ENCODE measurements at regions not wholly inside any gene's neighbourhood (a gene's known extent, or its start where the extent isn't known, plus 50 kb on each side); places are given as distances from the start of the nearest gene placed in this dataset.

- no peak for TF ChIP-seq SIN3A (IDR thresholded peaks at IDR 0.05; ENCODE audit: low read depth)
- no peak for TF ChIP-seq FOSL1 (IDR thresholded peaks at IDR 0.05; ENCODE audit: low read depth)
- no peak for TF ChIP-seq ZFX (IDR thresholded peaks at IDR 0.05)
These were observed 61.7 kb downstream of the CCDC185 start (continued) for GRCh38 chr1:223454959-223455358.

GRCh38 chr1:223455470-223455869 lies 62.3 kb downstream of the CCDC185 start:
- intact Hi-C loops (cut with micrococcal nuclease), result no loop called here
- CTCF ChIA-PET, result no interaction called here

More at GRCh38 chr1:223455470-223455869, 62.3 kb downstream of the CCDC185 start:
- Histone ChIP-seq H3K27me3 (ENCODE audit: insufficient read depth, low read length) (no peaks in the 10 kb centered on the region), H3K4me2 (ENCODE audit: low read length) (no peak overlapping the region), H3K9ac (ENCODE audit: low read length) (no peak overlapping the region), H3K9me3 (ENCODE audit: control insufficient read depth in 1 of 2, insufficient read depth in 1 of 2, low read depth in 1 of 2, low read length in 2 of 2) (no peaks in the 10 kb centered on the region), H3K9me2 (ENCODE audit: insufficient read depth) (no peaks in the 10 kb centered on the region), H3K27ac (ENCODE audit: low read depth, low read length) (no peak overlapping the region), H2AFZ (ENCODE audit: low read depth, low read length, poor library complexity, severe bottlenecking) (no peak overlapping the region), H4K20me1 (ENCODE audit: insufficient read depth) (no peaks in the 10 kb centered on the region), H3K36me3 (ENCODE audit: control insufficient read depth in 1 of 2, insufficient read depth in 2 of 2, low read length in 2 of 2) (no peaks in the 10 kb centered on the region), H3K4me1 (ENCODE audit: control insufficient read depth in 1 of 2, insufficient read depth in 2 of 2, low read length in 2 of 2) (no peaks in the 10 kb centered on the region), H3K4me3 (replicated peaks in 1 of 2; ENCODE audit: low read depth in 1 of 2, low read length in 2 of 2) (no peak overlapping the region), H3K79me2 (ENCODE audit: insufficient read depth, low read length) (no peaks in the 10 kb centered on the region)
- DNase-seq (ENCODE audit: low read depth, low spot score), result no peak
- no TSS peak for BruUV-seq (replicated peaks)
- RAD21 ChIA-PET (ENCODE audit: low non-redundant PET in 1 of 2, low total read pairs in 2 of 2, uncharacterized antibody in 2 of 2, unreplicated experiment in 2 of 2), result no interaction called here
- no peak for TF ChIP-seq POLR2A (IDR thresholded peaks at IDR 0.05; ENCODE audit: borderline replicate concordance, extremely low read depth, insufficient read depth, insufficient read length)
- no peak for TF ChIP-seq ATF3 (IDR thresholded peaks at IDR 0.05)
- no peak for TF ChIP-seq CBX3 (IDR thresholded peaks at IDR 0.05; ENCODE audit: low read depth)
- TF ChIP-seq FOSL1 (IDR thresholded peaks at IDR 0.05; ENCODE audit: low read depth), result no peak
- no peak for TF ChIP-seq YY1 (IDR thresholded peaks at IDR 0.05; ENCODE audit: extremely low read depth, insufficient replicate concordance, low read depth, low read length)
- TF ChIP-seq SRF (IDR thresholded peaks at IDR 0.05; ENCODE audit: low read depth), result no peak
- TF ChIP-seq ELF1 (IDR thresholded peaks at IDR 0.05; ENCODE audit: borderline replicate concordance, low read depth), result no peak
- no peak for TF ChIP-seq ZNF274 (IDR thresholded peaks at IDR 0.05; ENCODE audit: low read depth, low read length)
- TF ChIP-seq ZFX (IDR thresholded peaks at IDR 0.05), result no peak
- no peak for TF ChIP-seq ZBTB33 (IDR thresholded peaks at IDR 0.05; ENCODE audit: extremely low read depth, insufficient replicate concordance, low read length)
- no peak for TF ChIP-seq MAX (IDR thresholded peaks at IDR 0.05)
- TF ChIP-seq SIN3A (IDR thresholded peaks at IDR 0.05; ENCODE audit: low read depth), result no peak
- TF ChIP-seq CEBPB (IDR thresholded peaks at IDR 0.05; ENCODE audit: low read depth), result no peak
- no peak for TF ChIP-seq REST (IDR thresholded peaks at IDR 0.05; ENCODE audit: low read depth)
- POLR2A ChIA-PET, result no interaction called here
- no peak for ATAC-seq
